ENCODE measurements at regions not wholly inside any gene's neighbourhood (a gene's known extent, or its start where the extent isn't known, plus 50 kb on each side); places are given as distances from the start of the nearest gene placed in this dataset.

DNA sequence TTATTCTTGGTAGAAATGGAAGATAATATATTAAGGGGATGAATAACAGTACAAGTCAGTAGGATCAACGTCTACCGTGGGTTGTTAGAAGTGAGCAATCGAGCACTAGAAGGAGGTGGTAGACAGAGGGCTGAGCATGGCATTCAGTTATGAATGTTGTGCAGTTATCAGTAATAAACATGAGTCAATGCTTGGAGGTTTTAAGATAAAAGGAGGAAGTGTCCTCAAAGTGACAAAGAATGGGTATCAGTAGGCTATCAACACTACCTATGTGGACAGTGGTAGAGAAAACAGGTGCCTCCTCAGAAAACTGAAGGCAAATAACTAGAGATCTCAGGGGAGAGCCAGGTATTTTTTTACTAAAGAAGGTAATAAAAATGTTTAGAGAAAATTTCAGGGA is 1607.0 kb downstream of the PCDH9 start (continued):
- TF ChIP-seq, protein P1, sequence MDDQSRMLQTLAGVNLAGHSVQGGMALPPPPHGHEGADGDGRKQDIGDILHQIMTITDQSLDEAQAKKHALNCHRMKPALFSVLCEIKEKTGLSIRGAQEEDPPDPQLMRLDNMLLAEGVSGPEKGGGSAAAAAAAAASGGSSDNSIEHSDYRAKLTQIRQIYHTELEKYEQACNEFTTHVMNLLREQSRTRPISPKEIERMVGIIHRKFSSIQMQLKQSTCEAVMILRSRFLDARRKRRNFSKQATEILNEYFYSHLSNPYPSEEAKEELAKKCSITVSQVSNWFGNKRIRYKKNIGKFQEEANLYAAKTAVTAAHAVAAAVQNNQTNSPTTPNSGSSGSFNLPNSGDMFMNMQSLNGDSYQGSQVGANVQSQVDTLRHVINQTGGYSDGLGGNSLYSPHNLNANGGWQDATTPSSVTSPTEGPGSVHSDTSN (IDR thresholded peaks at IDR 0.05; ENCODE audit: insufficient replicate concordance, low read depth, low read length) = no peak
- no peak for TF ChIP-seq EED (IDR thresholded peaks at IDR 0.05; ENCODE audit: low read depth)
- no peak for TF ChIP-seq NR2F1 (conservative IDR thresholded peaks at IDR 0.05)
- TF ChIP-seq, protein P2, sequence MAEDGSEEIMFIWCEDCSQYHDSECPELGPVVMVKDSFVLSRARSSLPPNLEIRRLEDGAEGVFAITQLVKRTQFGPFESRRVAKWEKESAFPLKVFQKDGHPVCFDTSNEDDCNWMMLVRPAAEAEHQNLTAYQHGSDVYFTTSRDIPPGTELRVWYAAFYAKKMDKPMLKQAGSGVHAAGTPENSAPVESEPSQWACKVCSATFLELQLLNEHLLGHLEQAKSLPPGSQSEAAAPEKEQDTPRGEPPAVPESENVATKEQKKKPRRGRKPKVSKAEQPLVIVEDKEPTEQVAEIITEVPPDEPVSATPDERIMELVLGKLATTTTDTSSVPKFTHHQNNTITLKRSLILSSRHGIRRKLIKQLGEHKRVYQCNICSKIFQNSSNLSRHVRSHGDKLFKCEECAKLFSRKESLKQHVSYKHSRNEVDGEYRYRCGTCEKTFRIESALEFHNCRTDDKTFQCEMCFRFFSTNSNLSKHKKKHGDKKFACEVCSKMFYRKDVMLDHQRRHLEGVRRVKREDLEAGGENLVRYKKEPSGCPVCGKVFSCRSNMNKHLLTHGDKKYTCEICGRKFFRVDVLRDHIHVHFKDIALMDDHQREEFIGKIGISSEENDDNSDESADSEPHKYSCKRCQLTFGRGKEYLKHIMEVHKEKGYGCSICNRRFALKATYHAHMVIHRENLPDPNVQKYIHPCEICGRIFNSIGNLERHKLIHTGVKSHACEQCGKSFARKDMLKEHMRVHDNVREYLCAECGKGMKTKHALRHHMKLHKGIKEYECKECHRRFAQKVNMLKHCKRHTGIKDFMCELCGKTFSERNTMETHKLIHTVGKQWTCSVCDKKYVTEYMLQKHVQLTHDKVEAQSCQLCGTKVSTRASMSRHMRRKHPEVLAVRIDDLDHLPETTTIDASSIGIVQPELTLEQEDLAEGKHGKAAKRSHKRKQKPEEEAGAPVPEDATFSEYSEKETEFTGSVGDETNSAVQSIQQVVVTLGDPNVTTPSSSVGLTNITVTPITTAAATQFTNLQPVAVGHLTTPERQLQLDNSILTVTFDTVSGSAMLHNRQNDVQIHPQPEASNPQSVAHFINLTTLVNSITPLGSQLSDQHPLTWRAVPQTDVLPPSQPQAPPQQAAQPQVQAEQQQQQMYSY (CRISPR knock-in tag; IDR thresholded peaks at IDR 0.05) = no peak
- TF ChIP-seq, protein P3, sequence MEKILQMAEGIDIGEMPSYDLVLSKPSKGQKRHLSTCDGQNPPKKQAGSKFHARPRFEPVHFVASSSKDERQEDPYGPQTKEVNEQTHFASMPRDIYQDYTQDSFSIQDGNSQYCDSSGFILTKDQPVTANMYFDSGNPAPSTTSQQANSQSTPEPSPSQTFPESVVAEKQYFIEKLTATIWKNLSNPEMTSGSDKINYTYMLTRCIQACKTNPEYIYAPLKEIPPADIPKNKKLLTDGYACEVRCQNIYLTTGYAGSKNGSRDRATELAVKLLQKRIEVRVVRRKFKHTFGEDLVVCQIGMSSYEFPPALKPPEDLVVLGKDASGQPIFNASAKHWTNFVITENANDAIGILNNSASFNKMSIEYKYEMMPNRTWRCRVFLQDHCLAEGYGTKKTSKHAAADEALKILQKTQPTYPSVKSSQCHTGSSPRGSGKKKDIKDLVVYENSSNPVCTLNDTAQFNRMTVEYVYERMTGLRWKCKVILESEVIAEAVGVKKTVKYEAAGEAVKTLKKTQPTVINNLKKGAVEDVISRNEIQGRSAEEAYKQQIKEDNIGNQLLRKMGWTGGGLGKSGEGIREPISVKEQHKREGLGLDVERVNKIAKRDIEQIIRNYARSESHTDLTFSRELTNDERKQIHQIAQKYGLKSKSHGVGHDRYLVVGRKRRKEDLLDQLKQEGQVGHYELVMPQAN (conservative IDR thresholded peaks at IDR 0.05) = no peak
- no peak for TF ChIP-seq NFYA (IDR thresholded peaks at IDR 0.05; ENCODE audit: borderline replicate concordance, low read depth, low read length)
- TF ChIP-seq TBL1XR1 (IDR thresholded peaks at IDR 0.05; ENCODE audit: low read depth, low read length) = no peak
